ENCODE measurements at regions not wholly inside any gene's neighbourhood (a gene's known extent, or its start where the extent isn't known, plus 50 kb on each side); places are given as distances from the start of the nearest gene placed in this dataset.

- Histone ChIP-seq H3K4me1 (ENCODE audit: insufficient read depth, low read length) (peaks cover 42% of the 10 kb centered on the region), H3K9me3 (ENCODE audit: insufficient read depth, low read depth, low read length) (no peaks in the 10 kb centered on the region), H3K36me3 (ENCODE audit: insufficient read depth, low read length) (no peaks in the 10 kb centered on the region), H3K27ac (ENCODE audit: low read depth, low read length) (no peak overlapping the region; the same call in 1 of the 2 replicates), H3K27me3 (ENCODE audit: insufficient read depth, low read length) (no peaks in the 10 kb centered on the region), H3K4me3 (ENCODE audit: low read length) (no peak overlapping the region), H3K9ac (ENCODE audit: low read depth, low read length) (no peak overlapping the region)
- no CpG with 5 or more reads among the region's 3 CpGs for WGBS
Measured at GRCh38 chr18:24817150-24817549, 356.7 kb downstream of the HRH4 start.

GRCh38 chr18:24817587-24818371, 357.3 kb downstream of the HRH4 start:
- H3K4me3 ChIP-seq (ENCODE audit: low read length), result no peak overlapping the region
- 26% methylated on average over 9 of the region's 9 CpGs for WGBS
- peak overlapping the region; percentile 58; the same call in 1 of the 2 replicates for H3K27ac ChIP-seq (ENCODE audit: low read depth, low read length)
- H3K27me3 ChIP-seq (ENCODE audit: insufficient read depth, low read length), result no peaks in the 10 kb centered on the region
- no peak overlapping the region for H3K9ac ChIP-seq (ENCODE audit: low read depth, low read length)
- H3K36me3 ChIP-seq (ENCODE audit: insufficient read depth, low read length), result no peaks in the 10 kb centered on the region
- H3K9me3 ChIP-seq (ENCODE audit: insufficient read depth, low read depth, low read length), result no peaks in the 10 kb centered on the region
- peaks cover 42% of the 10 kb centered on the region for H3K4me1 ChIP-seq (ENCODE audit: insufficient read depth, low read length)

GRCh38 chr18:24818441-24818840, 358.0 kb downstream of the HRH4 start:
- no peaks in the 10 kb centered on the region for H3K27me3 ChIP-seq (ENCODE audit: insufficient read depth, low read length)
- 18% methylated on average over 6 of the region's 6 CpGs for WGBS
- H3K27ac ChIP-seq (ENCODE audit: low read depth, low read length), result no peak overlapping the region
- H3K9ac ChIP-seq (ENCODE audit: low read depth, low read length), result no peak overlapping the region
- H3K4me3 ChIP-seq (ENCODE audit: low read length), result no peak overlapping the region
- no peaks in the 10 kb centered on the region for H3K36me3 ChIP-seq (ENCODE audit: insufficient read depth, low read length)
- no peaks in the 10 kb centered on the region for H3K9me3 ChIP-seq (ENCODE audit: insufficient read depth, low read depth, low read length)
- H3K4me1 ChIP-seq (ENCODE audit: insufficient read depth, low read length), result peaks cover 42% of the 10 kb centered on the region

GRCh38 chr18:24819141-24819890, 358.9 kb downstream of the HRH4 start:
- peaks cover 40% of the 10 kb centered on the region for H3K4me1 ChIP-seq (ENCODE audit: insufficient read depth, low read length)

GRCh38 chr18:24825397-24825796, 365.0 kb downstream of the HRH4 start:
- WGBS, result 94% methylated on average over 1 of the region's 1 CpG
- peaks cover 41% of the 10 kb centered on the region for H3K4me1 ChIP-seq (ENCODE audit: insufficient read depth, low read length)
- H3K36me3 ChIP-seq (ENCODE audit: insufficient read depth, low read length), result no peaks in the 10 kb centered on the region
- no peaks in the 10 kb centered on the region for H3K9me3 ChIP-seq (ENCODE audit: insufficient read depth, low read depth, low read length)
- H3K9ac ChIP-seq (ENCODE audit: low read depth, low read length), result no peak overlapping the region
- no peak overlapping the region for H3K27ac ChIP-seq (ENCODE audit: low read depth, low read length)
- no peak overlapping the region for H3K4me3 ChIP-seq (ENCODE audit: low read length)
- H3K27me3 ChIP-seq (ENCODE audit: insufficient read depth, low read length), result no peaks in the 10 kb centered on the region

More at GRCh38 chr18:24819141-24819890, 358.9 kb downstream of the HRH4 start:
- Histone ChIP-seq H3K9ac (ENCODE audit: low read depth, low read length) (no peak overlapping the region), H3K9me3 (ENCODE audit: insufficient read depth, low read depth, low read length) (no peaks in the 10 kb centered on the region), H3K27ac (ENCODE audit: low read depth, low read length) (no peak overlapping the region), H3K36me3 (ENCODE audit: insufficient read depth, low read length) (no peaks in the 10 kb centered on the region), H3K27me3 (ENCODE audit: insufficient read depth, low read length) (no peaks in the 10 kb centered on the region), H3K4me3 (ENCODE audit: low read length) (no peak overlapping the region)
- WGBS, result 90% methylated on average over 7 of the region's 7 CpGs

- Histone ChIP-seq H3K9me3 (ENCODE audit: insufficient read depth, low read depth, low read length) (no peaks in the 10 kb centered on the region), H3K27ac (ENCODE audit: low read depth, low read length) (peak overlapping the region; percentile 79; the same call in 1 of the 2 replicates), H3K36me3 (ENCODE audit: insufficient read depth, low read length) (no peaks in the 10 kb centered on the region), H3K4me3 (ENCODE audit: low read length) (no peak overlapping the region), H3K4me1 (ENCODE audit: insufficient read depth, low read length) (peaks cover 43% of the 10 kb centered on the region), H3K27me3 (ENCODE audit: insufficient read depth, low read length) (no peaks in the 10 kb centered on the region), H3K9ac (ENCODE audit: low read depth, low read length) (no peak overlapping the region)
- 47% methylated on average over 2 of the region's 2 CpGs for WGBS
Measured at GRCh38 chr18:24826605-24827004, 366.2 kb downstream of the HRH4 start.

GRCh38 chr18:24827501-24827900, 367.1 kb downstream of the HRH4 start:
- no peaks in the 10 kb centered on the region for H3K27me3 ChIP-seq (ENCODE audit: insufficient read depth, low read length)
- peak overlapping the region; percentile 79; the same call in 1 of the 2 replicates for H3K27ac ChIP-seq (ENCODE audit: low read depth, low read length)
- H3K36me3 ChIP-seq (ENCODE audit: insufficient read depth, low read length), result no peaks in the 10 kb centered on the region
- H3K4me3 ChIP-seq (ENCODE audit: low read length), result no peak overlapping the region
- no peaks in the 10 kb centered on the region for H3K9me3 ChIP-seq (ENCODE audit: insufficient read depth, low read depth, low read length)
- no peak overlapping the region for H3K9ac ChIP-seq (ENCODE audit: low read depth, low read length)
- H3K4me1 ChIP-seq (ENCODE audit: insufficient read depth, low read length), result peaks cover 51% of the 10 kb centered on the region
- 78% methylated on average over 1 of the region's 1 CpG for WGBS

GRCh38 chr18:24831081-24831480, 370.6 kb downstream of the HRH4 start:
- Histone ChIP-seq H3K36me3 (ENCODE audit: insufficient read depth, low read length) (no peaks in the 10 kb centered on the region), H3K27me3 (ENCODE audit: insufficient read depth, low read length) (no peaks in the 10 kb centered on the region), H3K4me3 (ENCODE audit: low read length) (no peak overlapping the region), H3K27ac (ENCODE audit: low read depth, low read length) (no peak overlapping the region), H3K9me3 (ENCODE audit: insufficient read depth, low read depth, low read length) (no peaks in the 10 kb centered on the region), H3K4me1 (ENCODE audit: insufficient read depth, low read length) (peaks cover 51% of the 10 kb centered on the region), H3K9ac (ENCODE audit: low read depth, low read length) (no peak overlapping the region)
- 96% methylated on average over 6 of the region's 6 CpGs for WGBS

GRCh38 chr18:24831871-24832665, 371.6 kb downstream of the HRH4 start:
- Histone ChIP-seq H3K27ac (ENCODE audit: low read depth, low read length) (no peak overlapping the region), H3K36me3 (ENCODE audit: insufficient read depth, low read length) (no peaks in the 10 kb centered on the region), H3K4me1 (ENCODE audit: insufficient read depth, low read length) (peaks cover 41% of the 10 kb centered on the region), H3K9me3 (ENCODE audit: insufficient read depth, low read depth, low read length) (no peaks in the 10 kb centered on the region), H3K9ac (ENCODE audit: low read depth, low read length) (no peak overlapping the region), H3K27me3 (ENCODE audit: insufficient read depth, low read length) (no peaks in the 10 kb centered on the region), H3K4me3 (ENCODE audit: low read length) (no peak overlapping the region)
- 86% methylated on average over 11 of the region's 11 CpGs for WGBS

- H3K9me3 ChIP-seq (ENCODE audit: insufficient read depth, low read depth, low read length), result no peaks in the 10 kb centered on the region
- 0 out of 2 replicates have a peak, but pooled peaks cover 9% of the 10 kb centered on the region for H3K4me1 ChIP-seq (ENCODE audit: insufficient read depth, low read length)
- no peak overlapping the region for H3K4me3 ChIP-seq (ENCODE audit: low read length)
- no peak overlapping the region for H3K27ac ChIP-seq (ENCODE audit: low read depth, low read length)
- no peaks in the 10 kb centered on the region for H3K27me3 ChIP-seq (ENCODE audit: insufficient read depth, low read length)
- WGBS, result 93% methylated on average over 1 of the region's 1 CpG
- no peaks in the 10 kb centered on the region for H3K36me3 ChIP-seq (ENCODE audit: insufficient read depth, low read length)
- no peak overlapping the region for H3K9ac ChIP-seq (ENCODE audit: low read depth, low read length)
Measured at GRCh38 chr18:24835751-24836150, 375.3 kb downstream of the HRH4 start.

GRCh38 chr18:24837066-24837465, 376.6 kb downstream of the HRH4 start:
- Histone ChIP-seq H3K27ac (ENCODE audit: low read depth, low read length) (no peak overlapping the region), H3K36me3 (ENCODE audit: insufficient read depth, low read length) (no peaks in the 10 kb centered on the region), H3K9me3 (ENCODE audit: insufficient read depth, low read depth, low read length) (no peaks in the 10 kb centered on the region), H3K4me3 (ENCODE audit: low read length) (no peak overlapping the region), H3K9ac (ENCODE audit: low read depth, low read length) (no peak overlapping the region), H3K4me1 (ENCODE audit: insufficient read depth, low read length) (0 out of 2 replicates have a peak, but pooled peaks cover 3% of the 10 kb centered on the region), H3K27me3 (ENCODE audit: insufficient read depth, low read length) (no peaks in the 10 kb centered on the region)
- 86% methylated on average over 3 of the region's 3 CpGs for WGBS

Data from HUES64 (cell line).